ENCODE measurements at regions not wholly inside any gene's neighbourhood (a gene's known extent, or its start where the extent isn't known, plus 50 kb on each side); places are given as distances from the start of the nearest gene placed in this dataset.

DNA sequence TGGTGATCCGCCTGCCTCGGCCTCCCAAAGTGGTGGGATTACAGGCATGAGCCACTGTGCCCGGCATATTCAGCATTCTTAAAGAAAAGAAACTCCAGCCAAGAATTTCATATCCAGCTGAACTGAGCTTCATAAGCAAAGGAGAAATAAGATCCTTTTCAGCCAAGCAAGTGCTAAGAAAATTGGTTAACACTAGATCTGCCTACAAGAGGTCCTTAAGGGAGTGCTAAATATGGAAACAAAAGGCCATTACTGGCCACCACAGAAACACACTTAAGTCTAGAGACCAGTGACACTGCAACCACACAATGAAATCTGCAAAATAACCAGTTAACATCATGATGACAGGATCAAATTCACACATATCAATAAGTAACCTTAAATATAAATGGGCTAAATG is 331.5 kb downstream of the MAN2A1 start:
- ATAC-seq (no peak), DNase-seq (no peak)
- Histone ChIP-seq H3K27ac (no peak overlapping the region), H3K9me3 (no peaks in the 10 kb centered on the region), H3K4me1 (peaks cover 0 to 9% (median 3%) of the 10 kb centered on the region in 4 donors), H3K27me3 (no peaks in the 10 kb centered on the region), H3K36me3 (no peaks in the 10 kb centered on the region), H3K4me3 (no peak overlapping the region)
- TF ChIP-seq, protein P1, sequence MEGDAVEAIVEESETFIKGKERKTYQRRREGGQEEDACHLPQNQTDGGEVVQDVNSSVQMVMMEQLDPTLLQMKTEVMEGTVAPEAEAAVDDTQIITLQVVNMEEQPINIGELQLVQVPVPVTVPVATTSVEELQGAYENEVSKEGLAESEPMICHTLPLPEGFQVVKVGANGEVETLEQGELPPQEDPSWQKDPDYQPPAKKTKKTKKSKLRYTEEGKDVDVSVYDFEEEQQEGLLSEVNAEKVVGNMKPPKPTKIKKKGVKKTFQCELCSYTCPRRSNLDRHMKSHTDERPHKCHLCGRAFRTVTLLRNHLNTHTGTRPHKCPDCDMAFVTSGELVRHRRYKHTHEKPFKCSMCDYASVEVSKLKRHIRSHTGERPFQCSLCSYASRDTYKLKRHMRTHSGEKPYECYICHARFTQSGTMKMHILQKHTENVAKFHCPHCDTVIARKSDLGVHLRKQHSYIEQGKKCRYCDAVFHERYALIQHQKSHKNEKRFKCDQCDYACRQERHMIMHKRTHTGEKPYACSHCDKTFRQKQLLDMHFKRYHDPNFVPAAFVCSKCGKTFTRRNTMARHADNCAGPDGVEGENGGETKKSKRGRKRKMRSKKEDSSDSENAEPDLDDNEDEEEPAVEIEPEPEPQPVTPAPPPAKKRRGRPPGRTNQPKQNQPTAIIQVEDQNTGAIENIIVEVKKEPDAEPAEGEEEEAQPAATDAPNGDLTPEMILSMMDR (IDR thresholded peaks at IDR 0.05) = no peak
- TF ChIP-seq POLR2A (IDR thresholded peaks at IDR 0.05) = no peak
- intact Hi-C loops (cut with DNase I) = no loop called here
- 95% methylated on average over 3 of the region's 3 CpGs for WGBS (ENCODE audit: insufficient coverage, low coverage, low lambda C conversion rate, missing lambda C conversion rate)

DNA sequence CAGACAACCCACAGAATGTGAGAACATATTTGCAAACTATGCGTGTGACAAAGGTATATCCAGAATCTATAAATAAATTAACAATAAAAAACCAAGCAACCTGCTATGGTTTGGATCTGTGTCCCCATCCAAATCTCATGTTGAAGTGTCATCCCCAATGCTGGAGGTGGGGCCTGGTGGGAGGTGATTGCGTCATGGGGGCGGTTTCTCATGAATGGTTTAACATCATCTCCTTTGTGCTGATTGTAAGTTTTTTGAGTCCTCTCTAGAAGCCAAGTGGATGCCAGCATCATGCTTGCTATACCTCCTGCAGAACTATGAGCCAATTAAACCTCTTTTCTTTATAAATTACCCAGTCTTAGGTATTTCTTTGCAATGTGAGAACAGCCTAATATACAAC is 335.4 kb downstream of the MAN2A1 start:
- 92% methylated on average over 3 of the region's 3 CpGs for WGBS (ENCODE audit: insufficient coverage, low coverage, low lambda C conversion rate, missing lambda C conversion rate)
- TF ChIP-seq, protein P1 (IDR thresholded peaks at IDR 0.05) = no peak
- TF ChIP-seq POLR2A (IDR thresholded peaks at IDR 0.05) = no peak

DNA sequence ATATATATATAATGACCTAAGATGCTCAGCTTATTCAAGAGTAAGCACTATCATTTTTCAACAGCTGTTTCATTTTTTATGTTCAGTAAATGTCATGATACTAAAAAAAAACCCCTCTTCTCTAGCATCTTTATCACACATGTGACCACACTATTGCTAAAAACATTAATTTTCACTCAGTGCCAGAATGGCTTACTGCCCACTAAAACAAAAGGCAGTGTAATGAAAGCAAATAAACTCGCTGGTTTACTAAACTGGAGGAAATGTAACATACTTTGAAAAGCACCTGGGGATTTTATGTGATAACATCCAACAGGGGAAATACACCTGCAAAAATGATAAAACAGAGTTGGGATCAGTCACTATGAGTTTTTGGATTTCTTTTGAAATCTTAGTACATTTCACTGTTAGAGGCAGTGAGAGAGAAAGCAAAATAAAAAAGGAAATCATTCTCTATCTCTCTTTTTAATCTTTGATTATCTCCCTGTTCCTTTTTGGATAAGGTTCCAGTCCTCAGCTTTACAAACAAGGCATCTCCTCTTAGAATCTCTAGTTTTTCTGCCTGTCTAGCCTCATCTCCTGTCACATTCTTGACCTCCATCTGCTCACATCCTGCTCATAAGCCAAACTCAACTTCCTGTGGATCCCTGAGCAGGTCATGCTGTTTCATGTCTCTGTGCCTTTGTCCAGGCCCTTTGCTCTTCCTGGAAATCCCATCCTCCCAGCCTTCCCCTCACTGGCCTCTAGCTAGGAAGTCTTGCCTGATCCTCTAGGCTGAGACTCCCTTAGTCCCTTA is 338.0 kb downstream of the MAN2A1 start:
- Histone ChIP-seq H3K27ac (peak overlapping the region in 2 of 3 donors; percentile 20 to 27), H3K9me3 (no peaks in the 10 kb centered on the region), H3K4me1 (no peaks in the 10 kb centered on the region), H3K27me3 (no peaks in the 10 kb centered on the region), H3K36me3 (no peaks in the 10 kb centered on the region), H3K4me3 (no peak overlapping the region)
- intact Hi-C loops (cut with DNase I) = no loop called here
- 15% methylated on average over 1 of the region's 1 CpG for WGBS (ENCODE audit: insufficient coverage, low coverage, low lambda C conversion rate, missing lambda C conversion rate)
- DNase-seq = no peak
- TF ChIP-seq, protein P1 (IDR thresholded peaks at IDR 0.05) = no peak
- no peak for TF ChIP-seq POLR2A (IDR thresholded peaks at IDR 0.05)
- ATAC-seq = peak; percentile 46 to 95 (median 70)

More for the DNA sequence above, 335.4 kb downstream of the MAN2A1 start:
- Histone ChIP-seq H3K4me3 (no peak overlapping the region), H3K4me1 (no peaks in the 10 kb centered on the region), H3K36me3 (no peaks in the 10 kb centered on the region), H3K27me3 (no peaks in the 10 kb centered on the region), H3K9me3 (no peaks in the 10 kb centered on the region), H3K27ac (no peak overlapping the region)
- intact Hi-C loops (cut with DNase I) = no loop called here
- ATAC-seq = no peak
- DNase-seq = no peak

DNA sequence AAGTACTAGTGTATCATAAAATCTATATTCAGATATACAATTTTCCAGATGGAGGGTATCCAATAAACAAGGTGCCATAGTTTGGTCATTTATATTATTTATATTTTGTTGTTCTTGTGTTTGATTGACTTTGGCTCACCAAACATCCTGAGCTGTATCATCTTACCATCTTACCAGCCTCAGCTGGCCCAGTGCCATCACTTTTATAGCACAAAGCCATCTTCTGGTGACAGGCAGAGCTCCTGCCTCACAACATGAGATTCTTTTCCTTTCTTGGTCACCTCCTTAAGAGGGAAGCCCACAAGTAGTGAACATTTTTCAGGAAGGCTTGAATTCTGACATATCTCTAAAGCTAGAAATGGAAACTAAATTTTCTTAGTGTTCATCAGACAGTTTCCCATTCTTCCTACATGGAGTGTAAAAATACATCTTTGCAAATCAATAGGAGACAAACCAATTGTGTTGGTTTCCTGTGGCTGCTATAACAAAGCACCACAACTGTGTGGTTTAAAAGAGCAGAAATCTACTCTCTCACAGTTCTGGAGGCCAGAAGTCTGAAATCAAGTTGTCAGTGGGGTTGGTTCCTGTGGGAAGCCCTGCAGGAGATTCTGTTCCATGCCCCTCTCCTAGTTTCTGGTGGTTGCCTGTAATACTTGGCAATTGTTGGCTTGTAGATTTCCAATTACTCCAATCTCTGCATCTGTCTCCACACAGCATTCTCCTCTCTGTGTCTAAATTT is 341.8 kb downstream of the MAN2A1 start:
- intact Hi-C loops (cut with DNase I) = no loop called here
- Histone ChIP-seq H3K36me3 (no peaks in the 10 kb centered on the region), H3K4me1 (no peaks in the 10 kb centered on the region), H3K27ac (no peak overlapping the region), H3K27me3 (no peaks in the 10 kb centered on the region), H3K4me3 (no peak overlapping the region), H3K9me3 (no peaks in the 10 kb centered on the region)
- ATAC-seq (no peak), DNase-seq (no peak)
- TF ChIP-seq POLR2A (IDR thresholded peaks at IDR 0.05) = no peak
- TF ChIP-seq, protein P1 (IDR thresholded peaks at IDR 0.05) = no peak
